Activated T-cell treated with anti-CD3 and anti-CD28 coated beads, Interleukin-2, amount 50 U/mL, for 1 hour (primary cell): ENCODE measurements at regions not wholly inside any gene's neighbourhood (a gene's known extent, or its start where the extent isn't known, plus 50 kb on each side); places are given as distances from the start of the nearest gene placed in this dataset.

ENCODE experiments used
- DNase-seq: peaks from one replicate; pipeline ENCODE4 v3.0.0-alpha.2; 2020

- DNase-seq: no peak
Observed at GRCh38 chr15:31456354-31457060, 129.9 kb downstream of the KLF13 start.

GRCh38 chr15:31457161-31457560, 130.5 kb downstream of the KLF13 start:
- DNase-seq: no peak

- no peak for DNase-seq
Observed at GRCh38 chr15:31457631-31458526, 131.2 kb downstream of the KLF13 start.

GRCh38 chr15:31458596-31459399, 132.2 kb downstream of the KLF13 start:
- no peak for DNase-seq

GRCh38 chr15:31459400-31459748, 132.7 kb downstream of the KLF13 start:
- DNase-seq: no peak

- no peak for DNase-seq
Observed at GRCh38 chr15:31461375-31461774, 134.7 kb downstream of the KLF13 start.

GRCh38 chr15:31461911-31462480, 135.4 kb downstream of the KLF13 start:
- DNase-seq: no peak

- no peak for DNase-seq
Observed at GRCh38 chr15:31463521-31464102, 137.0 kb downstream of the KLF13 start.

- no peak for DNase-seq
Observed at GRCh38 chr15:31464216-31465082, 137.8 kb downstream of the KLF13 start.

- DNase-seq: no peak
Observed at GRCh38 chr15:31465083-31465955, 138.7 kb downstream of the KLF13 start.

GRCh38 chr15:31467361-31467760, 140.7 kb downstream of the KLF13 start:
- DNase-seq: no peak

- DNase-seq: no peak
Observed at GRCh38 chr15:31468911-31469785, 142.5 kb downstream of the KLF13 start.

GRCh38 chr15:31469786-31470525, 143.3 kb downstream of the KLF13 start:
- DNase-seq: no peak

- DNase-seq: no peak
Observed at GRCh38 chr15:31470756-31471155, 144.1 kb downstream of the KLF13 start.

- no peak for DNase-seq
Observed at GRCh38 chr15:31471731-31472430, 145.2 kb downstream of the KLF13 start.

GRCh38 chr15:31472636-31473384, 146.2 kb downstream of the KLF13 start:
- peak; percentile 43 for DNase-seq

- no peak for DNase-seq
Observed at GRCh38 chr15:31473385-31474058, 146.9 kb downstream of the KLF13 start.
